Fibroblast of mammary gland (primary cell): ENCODE measurements at regions not wholly inside any gene's neighbourhood (a gene's known extent, or its start where the extent isn't known, plus 50 kb on each side); places are given as distances from the start of the nearest gene placed in this dataset.

ENCODE experiments used
- DNase-seq: peaks from one replicate; pipeline ENCODE4 v3.0.0-alpha.2; 2010; ENCODE audit warnings: low read depth
- H3K4me3 ChIP-seq: 2 replicates; pipeline ENCODE4 v1.5.1; 2011; ENCODE audit warnings: low read depth, mild to moderate bottlenecking, low read length, moderate library complexity; ENCODE audit not compliant: control insufficient read depth
- CTCF ChIP-seq: conservative IDR thresholded peaks from 2 replicates; pipeline ENCODE4 v1.5.1; 2011; ENCODE audit warnings: low read depth, low read length, inconsistent platforms; ENCODE audit not compliant: control insufficient read depth, insufficient read depth

GRCh38 chr1:115215703-115216521 is 122.1 kb downstream of the NGF start:
- DNase-seq = no peak
- TF ChIP-seq CTCF = no peak
- H3K4me3 ChIP-seq = no peak overlapping the region

GRCh38 chr1:115215110-115215509 is 122.9 kb downstream of the NGF start:
- no peak for TF ChIP-seq CTCF
- DNase-seq = no peak

GRCh38 chr1:115214098-115214497 is 124.0 kb downstream of the NGF start:
- TF ChIP-seq CTCF = no peak
- no peak for DNase-seq
- no peak overlapping the region for H3K4me3 ChIP-seq

More at GRCh38 chr1:115215110-115215509, 122.9 kb downstream of the NGF start:
- H3K4me3 ChIP-seq = no peak overlapping the region

- no peak for TF ChIP-seq CTCF
- H3K4me3 ChIP-seq = no peak overlapping the region
- no peak for DNase-seq
These were observed 123.8 kb upstream of the TSPAN2 start for GRCh38 chr1:115213130-115213529.

- TF ChIP-seq CTCF = no peak
- no peak overlapping the region for H3K4me3 ChIP-seq
- DNase-seq = no peak
These were observed 121.9 kb upstream of the TSPAN2 start for GRCh38 chr1:115211071-115211745.

- DNase-seq = peak; percentile 64
- no peak for TF ChIP-seq CTCF
- H3K4me3 ChIP-seq = no peak overlapping the region
These were observed 121.0 kb upstream of the TSPAN2 start for GRCh38 chr1:115210302-115210711.

- H3K4me3 ChIP-seq = no peak overlapping the region
- TF ChIP-seq CTCF = no peak
- no peak for DNase-seq
These were observed 115.2 kb upstream of the TSPAN2 start for GRCh38 chr1:115204513-115204912.
